ENCODE measurements at regions not wholly inside any gene's neighbourhood (a gene's known extent, or its start where the extent isn't known, plus 50 kb on each side); places are given as distances from the start of the nearest gene placed in this dataset.

DNA sequence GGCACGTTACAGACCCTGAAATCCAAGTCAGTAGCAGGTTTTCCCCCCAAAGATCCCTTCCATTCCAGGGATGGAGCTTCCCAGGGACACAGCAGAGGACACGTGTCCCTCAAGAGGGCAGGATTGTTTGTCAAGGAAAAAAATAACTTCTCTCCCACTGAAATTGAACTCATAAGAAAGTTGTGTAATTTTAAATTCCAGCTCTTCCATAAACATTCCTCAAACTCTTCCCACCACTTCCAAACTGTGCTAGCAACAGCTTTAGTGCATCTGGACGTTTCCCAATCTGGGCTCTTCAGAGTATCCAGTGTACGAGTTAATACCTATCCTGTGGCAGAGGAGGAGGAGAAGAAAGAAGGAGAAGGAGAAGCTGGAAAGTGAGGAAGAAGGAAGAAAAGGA, 79.6 kb downstream of the PSMG1 start:
- TF ChIP-seq, protein P1, sequence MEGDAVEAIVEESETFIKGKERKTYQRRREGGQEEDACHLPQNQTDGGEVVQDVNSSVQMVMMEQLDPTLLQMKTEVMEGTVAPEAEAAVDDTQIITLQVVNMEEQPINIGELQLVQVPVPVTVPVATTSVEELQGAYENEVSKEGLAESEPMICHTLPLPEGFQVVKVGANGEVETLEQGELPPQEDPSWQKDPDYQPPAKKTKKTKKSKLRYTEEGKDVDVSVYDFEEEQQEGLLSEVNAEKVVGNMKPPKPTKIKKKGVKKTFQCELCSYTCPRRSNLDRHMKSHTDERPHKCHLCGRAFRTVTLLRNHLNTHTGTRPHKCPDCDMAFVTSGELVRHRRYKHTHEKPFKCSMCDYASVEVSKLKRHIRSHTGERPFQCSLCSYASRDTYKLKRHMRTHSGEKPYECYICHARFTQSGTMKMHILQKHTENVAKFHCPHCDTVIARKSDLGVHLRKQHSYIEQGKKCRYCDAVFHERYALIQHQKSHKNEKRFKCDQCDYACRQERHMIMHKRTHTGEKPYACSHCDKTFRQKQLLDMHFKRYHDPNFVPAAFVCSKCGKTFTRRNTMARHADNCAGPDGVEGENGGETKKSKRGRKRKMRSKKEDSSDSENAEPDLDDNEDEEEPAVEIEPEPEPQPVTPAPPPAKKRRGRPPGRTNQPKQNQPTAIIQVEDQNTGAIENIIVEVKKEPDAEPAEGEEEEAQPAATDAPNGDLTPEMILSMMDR (conservative IDR thresholded peaks at IDR 0.05; ENCODE audit: low read depth, low read length): no peak
- no peak for TF ChIP-seq EZH2 (IDR thresholded peaks at IDR 0.05; ENCODE audit: low read length, unreplicated experiment)
- TF ChIP-seq EZH2phosphoT487 (IDR thresholded peaks at IDR 0.05; ENCODE audit: borderline replicate concordance, low read length): no peak
